NCI-H128 (cell line): ENCODE measurements at regions not wholly inside any gene's neighbourhood (a gene's known extent, or its start where the extent isn't known, plus 50 kb on each side); places are given as distances from the start of the nearest gene placed in this dataset.
A peak's percentile ranks its signal among the peaks of the same experiment; 100 is the strongest.
"Not testable (repeated sequence)": the region's sequence is repeated elsewhere in the genome, so short reads cannot be mapped to it uniquely, and the experiment has no call there.

ENCODE experiments used
- DNase-seq: peaks from one replicate; lab custom pipeline; 2025; ENCODE audit not compliant: unreplicated experiment; lab: John Stamatoyannopoulos, UW

DNA sequence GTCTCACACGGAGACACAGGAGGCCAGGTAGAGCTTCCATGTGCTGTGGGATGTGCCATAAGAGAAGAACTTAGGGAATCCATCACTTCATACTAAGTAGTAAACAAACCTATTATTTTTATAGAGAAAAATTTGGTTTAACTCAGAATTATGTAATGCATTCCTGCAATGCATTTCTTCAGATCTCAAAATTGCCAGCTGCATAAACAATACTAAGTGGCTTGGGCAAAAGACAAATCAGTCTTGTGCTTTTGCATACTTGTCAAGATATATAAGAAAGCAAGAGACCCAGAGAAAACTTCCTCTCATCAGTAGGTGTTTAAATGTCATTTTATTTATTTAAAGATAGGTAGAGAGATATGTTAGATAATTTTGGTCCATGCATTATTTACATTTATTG is 382.1 kb upstream of the CTSO start:
- DNase-seq = no peak

- DNase-seq = no peak
Observed at GRCh38 chr4:156330436-156331031, 376.9 kb upstream of the CTSO start.

DNA sequence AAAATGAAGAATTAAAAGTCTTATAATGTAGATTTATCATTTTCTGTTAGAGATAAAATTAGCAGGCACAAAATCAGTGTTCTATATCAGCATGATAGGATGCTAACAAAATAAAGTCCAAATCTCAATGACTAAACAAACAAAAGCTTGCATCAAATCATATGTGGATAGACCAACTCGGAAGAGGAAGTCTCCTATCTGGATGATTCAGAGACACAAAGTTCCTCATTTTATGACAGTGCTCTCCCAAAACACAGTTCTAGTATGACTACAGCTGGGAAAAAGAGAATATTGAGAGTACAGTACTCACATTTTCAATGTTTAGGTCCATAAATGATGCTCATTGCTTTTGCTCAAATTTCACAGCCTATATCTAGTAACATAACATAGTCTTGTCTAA is 376.1 kb upstream of the CTSO start:
- no peak for DNase-seq

DNA sequence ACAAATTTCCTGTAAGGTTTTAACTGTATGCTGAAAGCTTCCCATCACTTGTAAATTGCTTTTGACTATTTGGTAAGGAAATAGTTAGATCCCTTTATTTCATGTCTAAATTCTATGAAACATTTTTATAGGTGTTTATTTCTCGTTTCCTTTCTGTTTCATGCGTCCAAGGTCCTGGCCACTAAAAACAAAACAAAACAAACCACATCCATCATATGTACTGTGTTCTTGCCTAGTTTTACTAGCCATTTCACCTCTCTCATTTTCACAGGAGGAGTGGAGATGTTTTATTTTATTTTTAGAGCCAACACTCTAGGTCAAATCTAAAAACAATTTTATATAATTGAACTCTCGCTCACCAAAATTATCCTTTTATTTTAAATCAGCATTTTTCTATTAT is 375.2 kb upstream of the CTSO start:
- no peak for DNase-seq

DNA sequence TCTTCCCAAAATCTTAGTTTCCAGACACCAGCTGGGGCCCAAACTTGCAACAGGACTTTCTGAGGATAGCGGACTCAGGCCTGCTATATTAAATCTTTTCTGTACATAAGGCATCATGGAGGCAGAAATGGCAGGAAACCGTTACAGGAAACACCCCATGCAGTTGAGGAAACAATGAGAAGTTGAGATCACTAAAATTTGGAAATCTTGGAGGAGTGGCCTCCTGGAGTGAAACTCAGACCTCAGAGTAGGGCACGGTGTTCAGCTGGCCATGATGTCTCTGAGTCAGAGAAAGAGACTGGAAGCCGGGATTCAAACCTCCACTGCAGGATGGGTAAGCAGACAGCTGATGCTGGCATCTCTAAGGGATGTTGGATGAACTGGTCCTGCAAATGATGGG is 372.6 kb upstream of the CTSO start:
- no peak for DNase-seq

GRCh38 chr4:156322592-156322991 is 368.9 kb upstream of the CTSO start:
- no peak for DNase-seq

- DNase-seq = no peak
Observed at GRCh38 chr4:156321203-156321602, 367.5 kb upstream of the CTSO start.

DNA sequence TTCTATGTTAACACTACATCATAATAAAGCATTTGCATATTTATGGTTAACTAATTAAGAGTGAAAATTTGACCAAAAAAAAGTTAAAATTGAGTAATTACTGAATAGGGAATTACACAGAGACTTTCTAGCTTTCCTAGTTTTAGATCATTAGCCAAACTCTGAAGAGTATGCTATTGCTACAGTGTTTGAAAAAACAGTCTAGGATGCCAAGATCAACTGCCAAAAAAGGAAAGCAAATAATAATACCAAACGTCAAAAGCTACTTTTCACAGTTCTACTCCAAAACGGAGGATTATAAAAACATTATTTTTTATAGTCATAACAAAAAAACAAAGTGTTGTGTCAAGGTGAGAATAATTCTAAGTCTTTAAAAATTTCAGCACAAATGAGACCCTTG is 359.8 kb upstream of the CTSO start:
- no peak for DNase-seq

DNA sequence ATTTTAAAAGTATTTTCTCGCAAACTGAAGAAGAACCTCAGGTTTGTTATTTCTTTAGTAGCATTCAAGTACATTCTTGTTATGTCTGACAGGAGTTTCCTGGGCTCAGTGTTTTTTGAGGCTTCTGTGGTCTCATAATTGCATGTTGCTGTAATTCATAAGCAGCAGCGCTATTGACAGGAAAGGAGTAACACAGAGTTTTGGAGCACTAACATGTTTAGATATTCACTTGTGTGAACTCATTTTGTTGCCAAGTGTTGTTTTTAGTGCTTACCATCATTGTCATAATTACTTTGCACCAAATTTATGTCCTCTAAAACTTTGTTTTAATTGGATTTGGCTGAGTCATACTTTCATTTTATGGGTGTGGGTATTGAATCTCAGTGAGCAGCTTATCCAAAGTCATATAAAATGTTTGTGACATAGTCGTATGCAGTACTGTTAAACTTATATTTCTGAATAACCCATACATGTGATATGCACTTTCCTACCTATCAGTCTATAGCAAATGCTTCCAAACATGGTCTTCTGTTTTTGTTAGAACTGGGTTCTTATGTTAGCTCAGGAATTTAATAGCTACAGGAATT is 358.7 kb upstream of the CTSO start:
- DNase-seq = no peak

GRCh38 chr4:156309031-156309430 is 355.4 kb upstream of the CTSO start:
- DNase-seq = no peak

DNA sequence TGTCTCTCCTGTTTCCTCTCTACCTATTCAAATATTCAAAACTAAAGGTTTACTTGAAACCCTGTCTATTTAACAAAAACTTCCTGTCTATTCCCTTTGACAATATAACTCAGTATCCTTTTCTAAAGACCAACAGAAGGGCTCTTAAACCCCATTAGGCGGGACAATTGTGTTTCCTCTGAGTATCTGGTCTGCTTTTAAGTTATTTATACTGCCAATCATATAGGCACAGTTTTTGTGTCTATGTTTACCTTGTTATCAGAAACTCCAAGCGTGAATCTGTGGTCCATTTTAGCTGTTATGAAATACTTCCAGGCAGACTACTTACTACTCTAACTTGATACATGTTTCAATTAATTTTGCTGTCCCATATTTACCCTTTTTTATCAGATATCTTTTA is 350.0 kb upstream of the CTSO start:
- peak; percentile 7 for DNase-seq

- DNase-seq = no peak
Observed at GRCh38 chr4:156298230-156298629, 344.6 kb upstream of the CTSO start.

GRCh38 chr4:156295676-156296195 is 342.1 kb upstream of the CTSO start:
- no peak for DNase-seq

- no peak for DNase-seq
Observed at GRCh38 chr4:156294577-156294976, 340.9 kb upstream of the CTSO start.

- no peak for DNase-seq
Observed at GRCh38 chr4:156293657-156294297, 340.1 kb upstream of the CTSO start.

- DNase-seq = no peak
Observed at GRCh38 chr4:156291317-156291716, 337.7 kb upstream of the CTSO start.

DNA sequence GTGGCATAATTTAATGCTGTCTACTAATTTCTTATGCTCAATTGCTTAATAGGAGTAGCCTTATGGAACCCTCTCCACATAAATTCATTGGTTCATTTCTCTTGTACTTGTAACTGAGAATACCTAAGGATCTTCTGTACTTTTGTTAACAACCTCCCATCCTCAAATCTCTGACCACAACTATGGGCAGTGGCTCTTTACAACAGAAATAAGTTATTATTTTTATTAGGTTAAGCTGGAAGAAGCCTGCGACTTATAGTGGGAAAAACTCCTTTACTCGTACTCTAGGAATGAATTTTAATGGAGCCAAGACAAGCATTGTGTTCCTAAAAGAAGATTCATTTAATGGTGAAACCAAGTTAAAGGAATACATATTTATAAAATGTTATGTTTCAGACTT is 337.1 kb upstream of the CTSO start:
- no peak for DNase-seq

DNA sequence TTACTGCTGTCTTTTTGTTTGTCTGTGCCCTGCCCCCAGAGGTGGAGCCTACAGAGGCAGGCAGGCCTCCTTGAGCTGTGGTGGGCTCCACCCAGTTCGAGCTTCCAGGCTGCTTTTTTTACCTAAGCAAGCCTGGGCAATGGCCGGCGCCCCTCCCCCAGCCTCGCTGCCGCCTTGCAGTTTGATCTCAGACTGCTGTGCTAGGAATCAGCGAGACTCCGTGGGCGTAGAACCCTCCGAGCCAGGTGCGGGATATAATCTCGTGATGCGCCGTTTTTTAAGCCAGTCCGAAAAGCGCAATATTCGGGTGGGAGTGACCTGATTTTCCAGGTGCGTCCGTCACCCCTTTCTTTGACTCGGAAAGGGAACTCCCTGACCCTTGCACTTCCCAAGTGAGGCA is 336.4 kb upstream of the CTSO start:
- DNase-seq = not testable (repeated sequence)

DNA sequence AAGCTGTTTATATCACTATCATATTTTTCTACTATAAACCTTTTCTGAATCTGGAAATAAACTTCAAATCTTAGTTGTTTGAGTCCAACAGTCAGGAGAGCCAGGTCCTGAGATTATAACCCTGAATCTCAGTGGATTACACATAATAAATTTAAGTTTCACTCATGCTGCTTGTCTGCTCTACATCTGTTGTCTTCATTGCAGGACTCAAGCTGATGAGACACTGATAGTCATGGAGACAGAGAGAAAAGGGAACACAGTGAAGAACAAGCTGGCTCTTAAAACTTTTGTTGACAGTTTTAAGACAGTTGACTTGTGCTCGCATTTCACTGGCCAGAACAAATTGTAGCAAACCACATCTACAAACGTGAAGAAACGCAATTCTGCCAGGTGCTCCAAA is 327.0 kb upstream of the CTSO start:
- no peak for DNase-seq

- no peak for DNase-seq
Observed at GRCh38 chr4:156265407-156265806, 311.7 kb upstream of the CTSO start.

DNA sequence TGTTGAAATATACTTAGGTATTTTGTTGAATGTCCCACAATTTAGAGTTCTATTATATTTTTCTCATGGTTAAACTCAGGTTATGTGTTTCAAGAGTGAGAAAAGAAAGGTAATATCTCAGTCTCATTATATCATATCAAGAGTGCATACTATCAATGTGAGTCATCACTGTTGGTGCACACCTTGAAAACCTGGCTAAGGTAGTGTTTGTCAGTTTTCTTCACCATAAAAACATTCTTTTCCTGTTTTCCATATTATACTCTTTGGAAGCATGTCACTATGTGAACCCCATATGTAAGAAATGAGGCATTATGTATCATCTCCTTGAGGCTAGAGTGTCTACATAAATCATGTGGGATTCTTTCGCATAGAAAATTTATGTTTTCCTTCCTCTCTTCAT is 307.6 kb upstream of the CTSO start:
- no peak for DNase-seq

DNA sequence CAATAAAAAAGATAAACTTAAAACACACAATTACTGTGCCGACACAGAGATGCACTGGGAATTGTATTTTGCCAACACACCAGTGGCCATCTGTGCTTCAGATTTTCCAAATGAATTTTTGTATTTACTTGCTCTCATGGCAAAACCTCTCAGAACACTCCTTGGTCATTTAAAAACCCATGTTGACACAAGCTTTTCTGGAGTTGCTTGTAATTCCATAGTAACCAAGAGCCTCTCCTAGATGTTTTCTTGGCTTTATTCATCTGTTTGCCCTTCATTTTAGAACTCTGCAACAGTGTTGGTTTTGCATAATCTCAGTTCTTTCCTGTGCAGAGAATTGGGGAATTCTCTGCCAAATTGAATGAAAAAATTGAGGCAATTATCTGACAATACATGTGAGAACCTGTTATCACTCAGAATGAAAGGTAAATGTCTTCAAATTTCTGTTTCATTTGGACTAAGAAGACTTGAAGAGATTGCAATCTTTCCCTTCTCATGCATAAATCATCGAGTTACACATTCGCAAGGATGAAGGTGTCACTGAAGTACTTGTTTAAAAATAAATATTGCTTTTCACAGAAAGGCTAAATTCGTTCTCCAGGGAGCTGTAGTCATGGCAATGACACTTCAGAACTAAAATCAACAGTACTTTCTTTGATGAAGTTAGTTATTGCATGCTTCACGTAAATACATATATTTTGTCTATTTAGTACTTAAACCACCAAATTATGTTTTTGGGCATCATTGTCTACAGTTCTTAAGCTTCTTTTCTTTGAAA is 301.8 kb upstream of the CTSO start:
- no peak for DNase-seq
